Activated CD4-positive, alpha-beta T cell treated with anti-CD3 and anti-CD28 coated beads, Interleukin-2, Interleukin-4, amounts not matched to agents 100 ng/mL and 50 ng/mL, durations not matched to agents 16 hours and 8 hours (primary cell): ENCODE measurements at regions not wholly inside any gene's neighbourhood (a gene's known extent, or its start where the extent isn't known, plus 50 kb on each side); places are given as distances from the start of the nearest gene placed in this dataset.

Experiments
- DNase-seq: peaks from one replicate; pipeline ENCODE4 v3.0.0-alpha.2; 2020; ENCODE audit warnings: low spot score

GRCh38 chr4:189279188-189279587 is 661.5 kb upstream of the FRG1 start:
- DNase-seq: no peak

- no peak for DNase-seq
Measured at GRCh38 chr4:189285377-189285776, 655.3 kb upstream of the FRG1 start.

GRCh38 chr4:189291939-189292338 is 648.7 kb upstream of the FRG1 start:
- no peak for DNase-seq

GRCh38 chr4:189293459-189293858 is 647.2 kb upstream of the FRG1 start:
- DNase-seq: no peak

DNA sequence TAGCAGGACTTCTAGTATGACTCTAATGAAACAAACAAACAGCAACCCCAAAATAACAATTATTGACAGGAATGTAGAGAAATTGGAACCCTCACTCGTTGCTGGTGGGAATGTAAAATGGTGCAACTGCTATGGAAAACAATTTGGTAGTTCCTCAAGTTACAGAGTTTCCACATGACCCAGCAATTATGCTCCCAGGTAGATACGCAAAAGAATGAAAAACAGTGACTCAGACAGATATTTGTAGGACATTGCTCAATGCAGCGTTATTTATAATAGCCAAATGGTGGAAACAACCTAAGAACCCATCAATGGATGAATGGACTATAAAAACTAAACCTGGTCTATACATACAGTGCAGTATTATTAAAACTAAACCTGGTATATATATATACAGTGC is 646.1 kb upstream of the FRG1 start:
- DNase-seq: no peak

- no peak for DNase-seq
Measured at GRCh38 chr4:189299706-189300105, 641.0 kb upstream of the FRG1 start.

DNA sequence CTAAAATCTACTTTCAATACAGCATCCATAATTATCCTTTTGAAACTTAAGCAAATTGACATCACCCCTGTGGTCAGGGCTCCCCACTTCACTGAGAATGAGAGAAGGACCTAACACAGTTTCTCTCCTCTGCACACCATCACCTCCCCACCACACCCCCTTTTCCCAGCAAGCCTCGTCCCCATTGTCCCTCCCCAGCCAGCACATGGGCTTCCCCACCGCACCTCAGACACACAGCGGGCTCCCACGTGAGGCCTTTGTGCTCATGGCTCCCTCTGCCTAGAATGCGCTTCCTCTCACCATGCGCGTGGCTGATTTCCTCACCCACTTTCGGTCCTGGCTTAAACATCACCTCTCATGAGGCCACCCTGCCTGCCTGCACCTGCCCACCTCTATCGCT is 639.0 kb upstream of the FRG1 start:
- no peak for DNase-seq

DNA sequence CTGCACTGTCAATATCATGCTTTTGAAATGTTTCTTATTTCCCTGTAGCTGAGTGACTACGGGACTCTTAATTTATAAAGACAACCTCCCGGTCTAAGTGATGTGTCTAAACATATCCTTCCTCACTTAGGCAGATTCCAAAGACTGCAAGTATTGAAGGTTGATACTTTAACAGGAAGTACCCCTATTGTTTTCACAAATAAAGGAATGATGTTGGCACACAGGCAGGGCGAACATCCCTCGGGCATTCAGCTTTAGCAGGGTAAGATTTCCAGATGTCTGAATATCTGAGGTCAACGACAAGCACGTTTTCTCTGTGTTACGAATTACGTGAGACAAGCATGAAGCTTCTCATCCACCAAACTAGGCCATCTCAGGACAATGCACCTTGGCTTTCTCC is 638.0 kb upstream of the FRG1 start:
- DNase-seq: no peak

DNA sequence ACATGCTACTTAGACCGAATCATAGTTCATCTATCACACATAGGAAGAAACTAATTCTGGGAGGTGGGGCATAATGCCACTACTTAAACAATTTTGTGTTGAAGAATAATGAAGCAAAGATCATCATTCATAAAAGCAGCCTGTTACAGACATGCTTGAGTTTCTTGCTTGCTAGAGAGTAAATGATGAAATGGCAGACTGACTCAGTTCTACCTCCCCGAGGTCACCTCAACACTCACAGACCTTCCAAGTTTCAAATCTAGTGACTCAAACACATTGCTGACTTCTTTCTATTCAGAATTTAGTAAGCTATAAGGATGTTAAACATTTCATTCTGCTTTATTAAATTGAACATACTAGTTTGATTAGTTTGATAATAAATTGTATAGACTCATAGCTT is 636.5 kb upstream of the FRG1 start:
- no peak for DNase-seq

DNA sequence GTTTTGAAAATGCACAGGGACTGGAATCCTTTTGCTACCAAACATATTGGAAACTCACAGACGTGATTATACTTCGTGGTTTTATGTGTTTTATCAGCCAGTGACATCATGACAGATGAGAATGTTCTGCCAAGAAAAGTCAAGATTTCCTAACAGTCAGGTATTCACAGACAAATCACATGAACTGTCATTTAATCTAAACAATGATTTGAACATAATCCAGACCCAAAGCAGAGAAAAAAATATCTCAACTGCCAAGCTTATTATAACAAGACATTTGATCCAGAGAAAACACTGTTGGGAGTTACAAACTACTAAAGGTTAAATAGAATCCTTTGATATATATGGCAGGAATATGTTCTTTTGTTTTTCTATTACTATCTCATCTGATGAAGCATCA is 635.9 kb upstream of the FRG1 start:
- no peak for DNase-seq

GRCh38 chr4:189305500-189305899 is 635.2 kb upstream of the FRG1 start:
- DNase-seq: no peak

- no peak for DNase-seq
Measured at GRCh38 chr4:189311251-189311650, 629.4 kb upstream of the FRG1 start.

DNA sequence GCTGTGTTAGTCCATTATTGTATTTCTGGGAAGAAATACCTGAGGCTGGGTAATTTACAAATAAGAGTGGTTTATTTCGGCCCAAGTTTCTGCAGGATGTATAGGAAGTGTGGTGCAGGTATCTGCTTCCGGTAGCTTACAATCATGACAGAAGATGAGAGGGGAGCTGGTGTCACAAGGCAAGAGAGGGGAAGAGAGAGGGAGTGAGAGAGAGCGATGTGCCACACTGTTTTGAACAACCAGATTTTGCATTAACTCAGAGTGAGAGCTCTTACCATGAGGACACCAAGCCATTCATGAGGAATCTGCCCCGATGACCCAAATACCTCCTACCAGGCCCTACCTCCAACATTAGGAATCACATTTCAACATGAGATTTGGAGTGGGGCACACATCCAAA is 627.6 kb upstream of the FRG1 start:
- no peak for DNase-seq

DNA sequence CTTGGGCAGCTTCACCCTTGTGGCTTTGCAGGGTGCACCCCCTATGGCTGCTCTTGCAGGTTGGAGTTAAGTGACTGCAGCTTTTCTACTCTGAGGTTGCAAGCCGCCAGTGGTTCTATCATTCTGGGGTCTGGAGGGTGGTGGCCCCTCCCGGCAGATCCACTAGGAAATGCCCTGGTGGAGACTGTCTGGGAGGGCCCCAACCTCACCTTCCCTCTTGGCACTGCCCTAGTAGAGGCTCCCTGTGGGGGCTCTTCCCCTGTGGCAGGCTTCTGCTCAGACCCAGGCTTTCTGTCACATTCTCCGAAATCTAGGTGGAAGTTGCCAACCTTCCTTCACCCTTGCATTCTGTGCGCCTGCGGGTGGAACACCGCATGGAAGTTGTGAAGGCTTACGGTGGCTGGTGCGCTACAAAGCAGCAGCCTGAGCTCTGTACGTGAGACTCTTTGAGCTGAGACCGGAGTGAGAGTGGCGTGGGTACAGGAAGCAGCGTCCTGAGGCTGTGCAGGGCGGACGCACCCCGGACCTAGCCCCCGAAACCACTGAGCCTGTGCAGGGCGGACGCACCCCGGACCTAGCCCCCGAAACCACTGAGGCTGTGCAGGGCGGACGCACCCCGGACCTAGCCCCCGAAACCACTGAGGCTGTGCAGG is 626.7 kb upstream of the FRG1 start:
- no peak for DNase-seq

DNA sequence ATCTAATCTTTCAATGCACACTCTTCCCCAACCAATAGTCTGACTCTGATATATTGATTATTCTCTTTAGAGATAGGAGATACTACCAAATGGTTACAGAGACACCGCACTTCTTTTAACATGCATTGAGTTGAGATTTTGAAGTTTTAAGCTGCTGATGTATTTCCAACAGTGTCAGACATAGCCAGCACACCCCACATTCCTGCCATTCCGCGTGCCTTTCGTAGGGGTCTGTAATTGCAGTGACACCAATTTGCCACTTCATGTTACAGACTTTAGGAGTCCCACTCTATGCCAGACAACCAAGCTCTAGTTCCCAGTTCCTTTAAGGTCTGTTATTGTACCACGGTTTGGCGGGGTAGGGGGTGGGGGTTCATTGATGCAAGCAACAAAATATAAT is 618.2 kb upstream of the FRG1 start:
- no peak for DNase-seq

DNA sequence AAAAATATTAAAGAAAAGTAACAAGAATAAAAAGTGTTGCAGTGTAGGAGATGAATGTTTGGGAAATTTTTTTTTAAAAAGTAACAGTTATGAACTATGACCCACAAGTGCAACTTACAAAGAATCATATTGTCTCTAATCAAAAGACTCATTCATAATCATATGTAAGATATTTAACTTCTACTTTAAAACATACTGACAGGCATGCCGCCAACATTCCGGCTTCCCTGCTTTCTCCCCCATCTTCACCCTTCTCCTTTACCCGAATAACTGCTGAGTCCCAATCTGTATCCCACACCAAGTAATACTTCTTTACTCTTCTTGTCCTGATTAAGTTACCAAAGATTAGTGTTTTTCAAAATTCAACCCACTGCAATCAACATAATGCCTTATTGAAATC is 598.8 kb upstream of the FRG1 start:
- DNase-seq: no peak

DNA sequence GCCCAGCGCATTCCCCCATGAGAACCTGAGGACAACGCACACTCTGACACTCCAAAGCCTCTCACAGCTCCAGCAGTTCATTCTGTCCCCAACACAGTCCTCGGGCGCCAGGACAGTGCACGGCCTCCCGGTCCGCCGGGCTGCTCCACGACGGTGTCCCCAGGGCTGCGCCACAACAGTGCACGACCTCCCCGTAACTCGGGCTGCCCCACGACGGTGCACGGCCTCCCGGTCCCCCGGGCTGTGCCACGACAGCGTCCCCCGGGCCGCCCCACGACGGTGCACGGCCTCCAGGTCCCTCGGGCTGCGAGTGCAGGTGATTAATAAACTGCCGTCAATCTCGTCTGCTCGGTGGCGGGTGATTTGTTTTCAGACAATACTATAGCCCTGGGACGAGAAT is 585.1 kb upstream of the FRG1 start:
- DNase-seq: no peak

- no peak for DNase-seq
Measured at GRCh38 chr4:189362364-189362763, 578.3 kb upstream of the FRG1 start.

GRCh38 chr4:189364032-189364449 is 576.6 kb upstream of the FRG1 start:
- DNase-seq: no peak

DNA sequence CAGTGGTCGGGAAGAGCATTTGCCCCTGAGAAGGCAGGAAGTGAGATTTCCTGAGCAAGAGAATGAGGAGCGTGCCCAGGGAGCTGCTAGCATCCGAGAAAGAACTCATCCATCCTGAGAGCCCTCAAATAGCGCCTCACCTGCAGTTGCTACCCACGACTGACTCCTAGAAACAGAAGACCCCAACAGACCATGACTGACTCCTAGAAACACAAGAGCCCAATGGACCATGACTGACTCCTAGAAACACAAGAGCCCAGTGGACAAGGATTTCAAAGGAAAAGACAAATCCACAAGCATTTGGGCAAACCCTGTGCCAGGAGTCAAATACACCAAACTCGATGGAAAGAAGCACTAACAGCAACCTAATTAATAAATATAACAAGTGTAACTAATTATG is 575.2 kb upstream of the FRG1 start:
- no peak for DNase-seq

DNA sequence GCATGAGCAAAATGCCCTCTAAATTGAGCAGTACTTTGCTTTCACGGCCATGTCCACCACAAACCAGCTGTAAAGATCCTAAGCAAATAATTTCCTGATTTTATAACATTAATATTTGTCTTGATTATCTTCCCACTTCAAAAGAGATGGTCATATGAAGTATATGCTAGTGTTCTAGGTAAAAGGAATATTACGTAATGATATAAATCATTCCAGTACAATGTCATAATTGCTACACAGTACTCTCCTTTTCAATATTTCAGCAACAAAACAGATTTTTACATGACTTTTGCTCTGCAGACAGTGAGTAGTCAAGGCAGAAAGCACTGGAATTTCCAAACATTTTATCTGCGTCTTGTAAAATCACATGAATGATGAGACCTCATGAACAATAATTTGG is 572.8 kb upstream of the FRG1 start:
- DNase-seq: no peak

DNA sequence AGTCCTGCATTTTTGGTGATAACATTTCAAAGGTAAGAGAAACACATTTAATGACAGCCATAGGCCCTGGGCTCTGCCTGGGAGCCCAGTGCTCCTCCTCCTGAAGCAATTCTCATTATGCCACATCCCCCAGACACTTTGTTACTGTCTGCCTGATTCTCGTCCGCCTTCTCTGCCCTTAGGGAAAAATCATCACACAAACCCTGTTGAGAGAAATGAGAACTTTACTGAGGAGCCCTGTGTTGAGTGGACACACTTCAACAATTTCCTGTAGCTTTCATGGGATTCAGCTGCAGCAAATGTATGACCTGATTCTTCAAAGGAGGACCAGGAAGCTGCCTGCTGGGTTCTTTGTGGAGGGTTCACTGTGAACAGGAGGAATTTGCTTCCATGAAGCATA is 566.5 kb upstream of the FRG1 start:
- no peak for DNase-seq

GRCh38 chr4:189376901-189377300 is 563.8 kb upstream of the FRG1 start:
- no peak for DNase-seq

GRCh38 chr4:189377569-189377968 is 563.1 kb upstream of the FRG1 start:
- DNase-seq: no peak

- no peak for DNase-seq
Measured at GRCh38 chr4:189385098-189385497, 555.6 kb upstream of the FRG1 start.
